H1 (cell line): ENCODE measurements at regions not wholly inside any gene's neighbourhood (a gene's known extent, or its start where the extent isn't known, plus 50 kb on each side); places are given as distances from the start of the nearest gene placed in this dataset.

Experiments used
- CTCF ChIA-PET: fragments of 300-600 bp; sonication (Branson Sonifier 250); formaldehyde crosslinking; loops from one replicate; lab custom pipeline; 2021; ENCODE audit not compliant: partially characterized antibody; lab: Charles Lee
- POLR2A ChIA-PET: fragments of 300-600 bp; sonication (Branson Sonifier 250); formaldehyde crosslinking; loops from one replicate; lab custom pipeline; 2021; ENCODE audit warnings: inconsistent platforms; ENCODE audit not compliant: partially characterized antibody; lab: Charles Lee
- DNase-seq, 2 experiments: peaks; one replicate each; pipeline versions ENCODE4 v3.0.0 to v3.0.0-alpha.2; 2010 to 2022; ENCODE audit warnings: low spot score in 2 of 2, low read depth in 1 of 2, mixed read lengths in 1 of 2
- FAIRE-seq: peaks from 2 replicates; lab custom pipeline; 2011; peaks lifted over from hg19 to GRCh38; lab: Jason Lieb, UNC
- H2AFZ ChIP-seq: 2 replicates; pipeline ENCODE4 v1.8.1; 2012; ENCODE audit warnings: low read length, inconsistent platforms
- H2AK5ac ChIP-seq: 2 replicates; pipeline ENCODE4 v1.6.1; 2013; ENCODE audit warnings: low read depth, low read length
- H2BK120ac ChIP-seq: replicated peaks from 2 replicates; pipeline ENCODE3; 2013; ENCODE audit warnings: low read depth, low read length, inconsistent platforms
- H2BK12ac ChIP-seq: 2 replicates; pipeline ENCODE4 v1.6.1; 2013; ENCODE audit warnings: low read depth, low read length
- H2BK15ac ChIP-seq: 2 replicates; pipeline ENCODE4 v1.6.1; 2013; ENCODE audit warnings: low read length
- H2BK20ac ChIP-seq: 2 replicates; pipeline ENCODE4 v1.6.1; 2013; ENCODE audit warnings: low read length
- H2BK5ac ChIP-seq: 2 replicates; pipeline ENCODE4 v1.6.1; 2013; ENCODE audit warnings: low read depth, low read length
- H3K14ac ChIP-seq: 2 replicates; pipeline ENCODE4 v1.6.1; 2013; ENCODE audit warnings: inconsistent platforms; ENCODE audit not compliant: insufficient read length
- H3K18ac ChIP-seq: 2 replicates; pipeline ENCODE4 v1.6.1; 2013; ENCODE audit warnings: low read length; ENCODE audit errors: extremely low read depth
- H3K23ac ChIP-seq: 2 replicates; pipeline ENCODE4 v1.6.1; 2013; ENCODE audit warnings: inconsistent platforms; ENCODE audit not compliant: insufficient read length
- H3K23me2 ChIP-seq: 2 replicates; pipeline ENCODE4 v1.6.1; 2013; ENCODE audit warnings: low read depth, low read length
- H3K27ac ChIP-seq: 2 replicates; pipeline ENCODE4 v1.6.1; 2011; ENCODE audit warnings: low read depth, low read length, inconsistent platforms
- H3K27me3 ChIP-seq, 4 experiments: replicated peaks in 1 of 4; 1 replicate in 1 of 4; 2 replicates in 3 of 4; pipeline versions ENCODE4 v1.6.1 to v1.8.1; 2011 to 2013; ENCODE audit warnings: low read length in 3 of 4, mild to moderate bottlenecking in 3 of 4, inconsistent platforms in 2 of 4, mixed read lengths in 2 of 4, moderate library complexity in 1 of 4; ENCODE audit not compliant: control insufficient read depth in 3 of 4, insufficient read depth in 3 of 4; ENCODE audit errors: extremely low read depth in 1 of 4
- H3K36me3 ChIP-seq, 4 experiments: 2 replicates each; pipeline versions ENCODE4 v1.6.1 to v1.8.1; 2011 to 2013; ENCODE audit warnings: mild to moderate bottlenecking in 4 of 4, low read length in 3 of 4, moderate library complexity in 2 of 4, control low read depth in 1 of 4, inconsistent platforms in 1 of 4; ENCODE audit not compliant: insufficient read depth in 4 of 4, control insufficient read depth in 2 of 4
- H3K4ac ChIP-seq: replicated peaks from 2 replicates; pipeline ENCODE3; 2013; ENCODE audit warnings: low read length, low read depth, mixed read lengths, inconsistent platforms; ENCODE audit not compliant: insufficient read length
- H3K4me1 ChIP-seq, 4 experiments: replicated peaks in 1 of 4; 1 replicate in 1 of 4; 2 replicates in 3 of 4; pipeline versions ENCODE4 v1.6.1 to v1.8.1; 2011 to 2013; ENCODE audit warnings: low read length in 3 of 4, inconsistent platforms in 2 of 4, mixed read lengths in 1 of 4; ENCODE audit not compliant: insufficient read depth in 4 of 4, control insufficient read depth in 3 of 4
- H3K4me2 ChIP-seq, 2 experiments: 2 replicates each; pipeline versions ENCODE4 v1.6.1 to v1.8.1; 2011 to 2013; ENCODE audit warnings: low read depth in 2 of 2, low read length in 2 of 2, control low read depth in 1 of 2, inconsistent platforms in 1 of 2, mild to moderate bottlenecking in 1 of 2; ENCODE audit not compliant: insufficient read depth in 1 of 2
- H3K4me3 ChIP-seq, 4 experiments: fragments of 200-600, 300-600 bp in 1 of 4; sonication (generic), shearing (Covaris generic), sonication (Bioruptor Twin) in 1 of 4; 2 replicates each; pipeline versions ENCODE4 v1.5.1 to v1.8.1; 2011 to 2016; ENCODE audit warnings: low read length in 4 of 4, low read depth in 3 of 4, control low read depth in 2 of 4, inconsistent platforms in 2 of 4, mild to moderate bottlenecking in 2 of 4, mixed read lengths in 1 of 4, moderate library complexity in 1 of 4; ENCODE audit not compliant: insufficient read depth in 2 of 4; ENCODE audit errors: extremely low read depth in 1 of 4
- H3K56ac ChIP-seq: replicated peaks from 2 replicates; pipeline ENCODE3; 2013; ENCODE audit warnings: low read depth, mild to moderate bottlenecking, mixed read lengths, low read length, inconsistent platforms; ENCODE audit not compliant: insufficient read length
- H3K79me1 ChIP-seq: 2 replicates; pipeline ENCODE4 v1.6.1; 2013; ENCODE audit warnings: low read depth, low read length, control low read depth
- H3K79me2 ChIP-seq, 2 experiments: 2 replicates each; pipeline versions ENCODE4 v1.6.1 to v1.8.1; 2012 to 2013; ENCODE audit warnings: low read length in 2 of 2, mild to moderate bottlenecking in 2 of 2, inconsistent platforms in 1 of 2; ENCODE audit not compliant: insufficient read depth in 2 of 2, control insufficient read depth in 1 of 2
- H3K9ac ChIP-seq, 4 experiments: replicated peaks in 1 of 4; 1 replicate in 1 of 4; 2 replicates in 3 of 4; pipeline versions ENCODE4 v1.6.1 to v1.8.1; 2011 to 2013; ENCODE audit warnings: low read depth in 3 of 4, low read length in 3 of 4, control low read depth in 2 of 4, mild to moderate bottlenecking in 2 of 4, moderate library complexity in 2 of 4, inconsistent platforms in 1 of 4; ENCODE audit errors: extremely low read depth in 1 of 4
- H3K9me3 ChIP-seq, 2 experiments: 2 replicates each; pipeline versions ENCODE4 v1.6.1 to v1.8.1; 2012 to 2013; ENCODE audit warnings: mild to moderate bottlenecking in 2 of 2, moderate library complexity in 2 of 2, control low read depth in 1 of 2, inconsistent platforms in 1 of 2, low read depth in 1 of 2, low read length in 1 of 2, mixed read lengths in 1 of 2; ENCODE audit not compliant: insufficient read depth in 2 of 2
- H4K20me1 ChIP-seq, 2 experiments: replicated peaks in 1 of 2; 2 replicates each; pipeline versions ENCODE3 to v1.8.1; 2011 to 2013; ENCODE audit warnings: inconsistent platforms in 2 of 2, low read length in 2 of 2, mild to moderate bottlenecking in 1 of 2; ENCODE audit not compliant: insufficient read depth in 2 of 2, control insufficient read depth in 1 of 2
- H4K5ac ChIP-seq: 2 replicates; pipeline ENCODE4 v1.6.1; 2013; ENCODE audit warnings: low read length, low read depth, mixed read lengths, inconsistent platforms; ENCODE audit not compliant: insufficient read length
- H4K8ac ChIP-seq: 2 replicates; pipeline ENCODE4 v1.8.0; 2013; ENCODE audit warnings: mild to moderate bottlenecking, moderate library complexity, low read length, inconsistent platforms; ENCODE audit not compliant: insufficient read depth; ENCODE audit errors: extremely low read depth
- H4K91ac ChIP-seq: replicated peaks from 2 replicates; pipeline ENCODE3; 2013; ENCODE audit warnings: low read length, mixed read lengths, inconsistent platforms; ENCODE audit not compliant: insufficient read length
- CREB1 ChIP-seq: IDR thresholded peaks from 2 replicates; pipeline ENCODE4 v1.6.1; 2012; ENCODE audit warnings: inconsistent platforms
- MAX ChIP-seq: IDR thresholded peaks from 2 replicates; pipeline ENCODE4 v1.6.1; 2012; ENCODE audit warnings: inconsistent platforms
- RAD21 ChIP-seq, 2 experiments: IDR thresholded peaks in 1 of 2; conservative IDR thresholded peaks in 1 of 2; 2 replicates each; pipeline ENCODE4 v1.6.1; 2011; ENCODE audit warnings: low read depth in 2 of 2, low read length in 2 of 2, improper control_type of control experiment in 1 of 2, inconsistent platforms in 1 of 2, mild to moderate bottlenecking in 1 of 2, moderate library complexity in 1 of 2
- WGBS, 2 experiments: shearing (Covaris generic) in 1 of 2; methylation state at CpG; one replicate each; pipeline versions ENCODE4 v1.1.6 to v1.1.7; 2013 to 2015; ENCODE audit warnings: low lambda C conversion rate in 2 of 2, mixed read lengths in 2 of 2, inconsistent platforms in 1 of 2, low coverage in 1 of 2, missing lambda C conversion rate in 1 of 2; ENCODE audit not compliant: insufficient replicate concordance in 2 of 2, insufficient coverage in 1 of 2, insufficient read length in 1 of 2; ENCODE audit errors: extremely low coverage in 1 of 2, missing lambda C conversion rate in 1 of 2; 5-methylcytosine and 5-hydroxymethylcytosine counted together

- H2BK120ac ChIP-seq, result no peak overlapping the region
- no peaks in the 10 kb centered on the region for H3K4me1 ChIP-seq
- no peaks in the 10 kb centered on the region for H3K9me3 ChIP-seq
- no peak overlapping the region for H4K91ac ChIP-seq
- H3K9ac ChIP-seq, result no peak overlapping the region
- no peaks in the 10 kb centered on the region for H3K23me2 ChIP-seq
- H3K4me2 ChIP-seq, result no peak overlapping the region
- H2BK5ac ChIP-seq, result no peak overlapping the region
- H2AK5ac ChIP-seq, result no peak overlapping the region
- H3K18ac ChIP-seq, result no peak overlapping the region
- FAIRE-seq (no peak), DNase-seq (no peak)
- H3K4ac ChIP-seq, result no peak overlapping the region
- no peak overlapping the region for H2BK20ac ChIP-seq
- POLR2A ChIA-PET, result no interaction called here
- H4K20me1 ChIP-seq, result no peaks in the 10 kb centered on the region
- no peak overlapping the region for H3K14ac ChIP-seq
- no peaks in the 10 kb centered on the region for H3K79me1 ChIP-seq
- H3K27me3 ChIP-seq, result no peaks in the 10 kb centered on the region
- no peaks in the 10 kb centered on the region for H3K36me3 ChIP-seq
- no peak overlapping the region for H3K4me3 ChIP-seq
- H2BK15ac ChIP-seq, result no peak overlapping the region
- WGBS, 2 experiments, result 93% methylated on average over 3 of the region's 3 CpGs; no CpG with 5 or more reads in 1 of the 2 experiments
- H3K79me2 ChIP-seq, result no peaks in the 10 kb centered on the region
- H3K27ac ChIP-seq, result no peak overlapping the region
- no peak overlapping the region for H3K56ac ChIP-seq
- H2AFZ ChIP-seq, result no peak overlapping the region
- no peak overlapping the region for H3K23ac ChIP-seq
- no peak overlapping the region for H4K5ac ChIP-seq
- CTCF ChIA-PET, result no interaction called here
- H2BK12ac ChIP-seq, result no peak overlapping the region
- H4K8ac ChIP-seq, result no peak overlapping the region
- no peak for TF ChIP-seq RAD21 (IDR thresholded peaks at IDR 0.05 in 1 of 2, conservative IDR thresholded peaks at IDR 0.05 in 1 of 2; ENCODE audit: low read depth in 2 of 2, low read length in 2 of 2)
- TF ChIP-seq MAX, result no peak
- no peak for TF ChIP-seq CREB1
Observed at GRCh38 chr4:161314371-161314770, 849.4 kb downstream of the FSTL5 start.
